Astrocyte (in vitro differentiated cells and primary cell): ENCODE measurements at regions not wholly inside any gene's neighbourhood (a gene's known extent, or its start where the extent isn't known, plus 50 kb on each side); places are given as distances from the start of the nearest gene placed in this dataset.

ENCODE experiments used
- DNase-seq: peaks from one replicate; pipeline ENCODE4 v3.0.0-alpha.2; 2010; ENCODE audit warnings: low read depth
- FAIRE-seq: peaks from 2 replicates; lab custom pipeline; 2011; peaks lifted over from hg19 to GRCh38; lab: Jason Lieb, UNC
- H2AFZ ChIP-seq: 2 replicates; pipeline ENCODE4 v1.6.0; 2012; ENCODE audit warnings: low read depth, low read length, inconsistent platforms
- H3K27ac ChIP-seq: 2 replicates; pipeline ENCODE4 v1.5.1; 2011; ENCODE audit warnings: low read depth, low read length, inconsistent platforms
- H3K27me3 ChIP-seq: 2 replicates; pipeline ENCODE4 v1.6.0; 2011; ENCODE audit warnings: low read length, inconsistent platforms; ENCODE audit not compliant: insufficient read depth
- H3K36me3 ChIP-seq: 2 replicates; pipeline ENCODE4 v1.5.1; 2011; ENCODE audit warnings: low read length, inconsistent platforms; ENCODE audit not compliant: insufficient read depth
- H3K4me1 ChIP-seq: 2 replicates; pipeline ENCODE4 v1.5.1; 2011; ENCODE audit warnings: low read length, inconsistent platforms; ENCODE audit not compliant: insufficient read depth
- H3K4me2 ChIP-seq: 2 replicates; pipeline ENCODE4 v1.6.0; 2012; ENCODE audit warnings: low read length, inconsistent platforms
- H3K4me3 ChIP-seq: 2 replicates; pipeline ENCODE4 v1.5.1; 2011; ENCODE audit warnings: low read depth, mild to moderate bottlenecking, low read length, inconsistent platforms; ENCODE audit not compliant: insufficient read depth
- H3K79me2 ChIP-seq: 2 replicates; pipeline ENCODE4 v1.6.0; 2012; ENCODE audit warnings: mild to moderate bottlenecking, low read length, inconsistent platforms; ENCODE audit not compliant: insufficient read depth
- H3K9ac ChIP-seq: 2 replicates; pipeline ENCODE4 v1.6.0; 2012; ENCODE audit warnings: mild to moderate bottlenecking, low read length, inconsistent platforms
- H3K9me3 ChIP-seq: 2 replicates; pipeline ENCODE4 v1.5.1; 2012; ENCODE audit warnings: low read depth, mild to moderate bottlenecking, low read length, inconsistent platforms; ENCODE audit not compliant: insufficient read depth
- H4K20me1 ChIP-seq: 2 replicates; pipeline ENCODE4 v1.6.0; 2012; ENCODE audit warnings: low read length, inconsistent platforms; ENCODE audit not compliant: insufficient read depth
- H3K27ac Mint-ChIP-seq: one replicate; pipeline ENCODE4 v1.8.0; 2021; ENCODE audit warnings: mild to moderate bottlenecking, mixed read lengths; ENCODE audit not compliant: unreplicated experiment
- H3K27me3 Mint-ChIP-seq: one replicate; pipeline ENCODE4 v1.8.0; 2021; ENCODE audit warnings: low read depth, mixed read lengths; ENCODE audit not compliant: unreplicated experiment
- H3K36me3 Mint-ChIP-seq: one replicate; pipeline ENCODE4 v1.8.0; 2021; ENCODE audit warnings: low read depth, mixed read lengths; ENCODE audit not compliant: unreplicated experiment
- H3K4me1 Mint-ChIP-seq: one replicate; pipeline ENCODE4 v1.8.0; 2021; ENCODE audit warnings: low read depth, mixed read lengths; ENCODE audit not compliant: unreplicated experiment
- H3K4me3 Mint-ChIP-seq: one replicate; pipeline ENCODE4 v1.8.0; 2021; ENCODE audit warnings: mild to moderate bottlenecking, moderate library complexity, mixed read lengths; ENCODE audit not compliant: unreplicated experiment
- H3K9me3 Mint-ChIP-seq: one replicate; pipeline ENCODE4 v1.8.0; 2021; ENCODE audit warnings: mild to moderate bottlenecking, mixed read lengths; ENCODE audit not compliant: unreplicated experiment
- CTCF ChIP-seq: IDR thresholded peaks from 2 replicates; pipeline ENCODE4 v1.5.1; 2011; ENCODE audit warnings: low read depth, mild to moderate bottlenecking, inconsistent platforms, low read length, moderate library complexity; ENCODE audit not compliant: insufficient read depth
- EZH2 ChIP-seq: IDR thresholded peaks from 2 replicates; pipeline ENCODE4 v1.6.1; 2012; ENCODE audit warnings: mild to moderate bottlenecking, low read length, inconsistent platforms; ENCODE audit not compliant: insufficient read depth

DNA sequence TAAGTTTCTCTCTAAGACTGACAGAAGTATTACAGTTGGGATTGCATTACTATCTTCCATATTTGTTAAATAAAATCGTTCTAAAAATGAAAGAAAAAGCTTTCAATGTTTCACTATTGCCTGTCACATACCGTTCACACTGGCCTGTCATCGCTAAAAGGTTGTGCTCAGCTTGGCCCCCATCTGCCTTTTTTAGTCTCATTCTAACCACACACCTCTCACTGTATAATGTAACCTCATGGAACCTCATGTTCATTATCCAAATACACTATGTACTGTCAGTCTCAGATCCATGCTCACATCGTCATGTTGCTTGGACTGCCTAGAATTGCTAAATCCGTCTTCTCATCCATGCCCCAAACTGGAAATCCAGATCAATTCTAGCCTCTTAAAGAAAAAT, 637.8 kb upstream of the ROBO1 start:
- Mint-ChIP-seq H3K9me3 (no peaks in the 10 kb centered on the region), H3K36me3 (no peaks in the 10 kb centered on the region), H3K27ac (no peak overlapping the region), H3K4me3 (no peak overlapping the region), H3K27me3 (no peaks in the 10 kb centered on the region), H3K4me1 (no peaks in the 10 kb centered on the region)
- H3K4me3 ChIP-seq: no peak overlapping the region
- H3K9ac ChIP-seq: no peak overlapping the region
- H4K20me1 ChIP-seq: no peaks in the 10 kb centered on the region
- no peak overlapping the region for H2AFZ ChIP-seq
- no peaks in the 10 kb centered on the region for H3K79me2 ChIP-seq
- H3K9me3 ChIP-seq: no peaks in the 10 kb centered on the region
- no peak for FAIRE-seq
- no peak overlapping the region for H3K4me2 ChIP-seq
- no peaks in the 10 kb centered on the region for H3K27me3 ChIP-seq
- H3K27ac ChIP-seq: no peak overlapping the region
- no peaks in the 10 kb centered on the region for H3K36me3 ChIP-seq
- no peaks in the 10 kb centered on the region for H3K4me1 ChIP-seq
- TF ChIP-seq EZH2: no peak
- DNase-seq: no peak

- no peak overlapping the region for H3K4me3 Mint-ChIP-seq
Observed at GRCh38 chr3:80395023-80395422, 627.2 kb upstream of the ROBO1 start.

DNA sequence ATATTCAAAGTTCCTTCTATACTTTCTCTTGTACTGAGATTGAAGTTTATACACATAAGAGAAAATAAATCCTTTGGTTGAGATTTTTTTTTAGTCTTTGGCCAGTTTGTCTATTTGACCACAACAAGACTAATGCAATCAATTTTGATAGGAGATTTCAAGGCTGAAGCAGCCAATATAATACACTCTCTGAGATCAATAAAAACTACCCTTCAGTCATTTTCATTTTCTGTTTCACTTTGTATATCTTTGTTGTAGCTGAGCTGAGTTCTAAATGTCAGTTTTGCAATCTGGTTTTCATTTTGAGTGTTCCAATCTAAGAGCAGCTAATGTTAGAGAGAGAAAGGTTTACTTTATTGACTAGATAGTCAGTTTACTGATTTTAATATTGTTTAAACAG, 623.8 kb upstream of the ROBO1 start:
- Histone ChIP-seq H4K20me1 (no peaks in the 10 kb centered on the region), H3K27me3 (no peaks in the 10 kb centered on the region), H3K4me1 (no peaks in the 10 kb centered on the region), H3K9me3 (no peaks in the 10 kb centered on the region), H3K9ac (no peak overlapping the region), H2AFZ (no peak overlapping the region), H3K36me3 (no peaks in the 10 kb centered on the region), H3K4me2 (no peak overlapping the region), H3K79me2 (no peaks in the 10 kb centered on the region), H3K4me3 (no peak overlapping the region), H3K27ac (no peak overlapping the region)
- Mint-ChIP-seq H3K27ac (no peak overlapping the region), H3K4me1 (peaks cover 1% of the 10 kb centered on the region), H3K9me3 (no peaks in the 10 kb centered on the region), H3K27me3 (no peaks in the 10 kb centered on the region), H3K36me3 (no peaks in the 10 kb centered on the region), H3K4me3 (no peak overlapping the region)
- no peak for DNase-seq
- FAIRE-seq: no peak
- no peak for TF ChIP-seq EZH2
- no peak for TF ChIP-seq CTCF

More at GRCh38 chr3:80395023-80395422, 627.2 kb upstream of the ROBO1 start:
- H3K9ac ChIP-seq: no peak overlapping the region
- no peak for DNase-seq
- no peaks in the 10 kb centered on the region for H3K4me1 ChIP-seq
- H3K27ac ChIP-seq: no peak overlapping the region
- H3K36me3 Mint-ChIP-seq: no peaks in the 10 kb centered on the region
- H3K9me3 ChIP-seq: no peaks in the 10 kb centered on the region
- H2AFZ ChIP-seq: no peak overlapping the region
- H3K4me3 ChIP-seq: no peak overlapping the region
- FAIRE-seq: no peak
- no peak overlapping the region for H3K4me2 ChIP-seq
- no peak overlapping the region for H3K27ac Mint-ChIP-seq
- H3K79me2 ChIP-seq: no peaks in the 10 kb centered on the region
- no peaks in the 10 kb centered on the region for H4K20me1 ChIP-seq
- no peaks in the 10 kb centered on the region for H3K27me3 Mint-ChIP-seq
- no peaks in the 10 kb centered on the region for H3K9me3 Mint-ChIP-seq
- peaks cover 1% of the 10 kb centered on the region for H3K4me1 Mint-ChIP-seq
- no peaks in the 10 kb centered on the region for H3K36me3 ChIP-seq
- no peaks in the 10 kb centered on the region for H3K27me3 ChIP-seq
- TF ChIP-seq CTCF (no peak), EZH2 (no peak)
